Keratinocyte (primary cell): ENCODE measurements at regions not wholly inside any gene's neighbourhood (a gene's known extent, or its start where the extent isn't known, plus 50 kb on each side); places are given as distances from the start of the nearest gene placed in this dataset.

ENCODE experiments used
- DNase-seq: peaks from one replicate; pipeline ENCODE4 v3.0.0-alpha.2; 2011; ENCODE audit warnings: low read depth, missing footprints, low spot score
- FAIRE-seq: peaks from 2 replicates; lab custom pipeline; 2011; peaks lifted over from hg19 to GRCh38; lab: Jason Lieb, UNC
- H2AFZ ChIP-seq: 2 replicates; pipeline ENCODE4 v1.6.0; 2012; ENCODE audit warnings: low read length, control low read depth, inconsistent platforms; ENCODE audit not compliant: control insufficient read depth
- H3K27ac ChIP-seq: 2 replicates; pipeline ENCODE4 v1.5.1; 2011; ENCODE audit warnings: low read length; ENCODE audit not compliant: control insufficient read depth, insufficient read depth
- H3K27me3 ChIP-seq: 3 replicates; pipeline ENCODE4 v1.6.0; 2011; ENCODE audit warnings: low read length; ENCODE audit not compliant: control insufficient read depth, insufficient read depth; ENCODE audit errors: extremely low read depth
- H3K36me3 ChIP-seq, 2 experiments: 2 replicates in 1 of 2; 3 replicates in 1 of 2; pipeline ENCODE4 v1.5.1; 2011; ENCODE audit warnings: low read length in 2 of 2, mild to moderate bottlenecking in 1 of 2; ENCODE audit not compliant: control insufficient read depth in 2 of 2, insufficient read depth in 2 of 2; ENCODE audit errors: extremely low read depth in 1 of 2
- H3K4me1 ChIP-seq: 3 replicates; pipeline ENCODE4 v1.5.1; 2011; ENCODE audit warnings: low read length; ENCODE audit not compliant: control insufficient read depth, insufficient read depth; ENCODE audit errors: extremely low read depth
- H3K4me2 ChIP-seq: 3 replicates; pipeline ENCODE4 v1.6.0; 2011; ENCODE audit warnings: low read depth, low read length; ENCODE audit not compliant: control insufficient read depth, insufficient read depth; ENCODE audit errors: extremely low read depth
- H3K4me3 ChIP-seq, 3 experiments: fragments of 200-600 bp in 1 of 3; sonication (generic) in 1 of 3; 2 replicates in 2 of 3; 3 replicates in 1 of 3; pipeline ENCODE4 v1.5.1; 2011 to 2016; ENCODE audit warnings: low read length in 3 of 3, mild to moderate bottlenecking in 3 of 3, control low read depth in 2 of 3, inconsistent platforms in 1 of 3, low read depth in 1 of 3, mixed read lengths in 1 of 3, mixed run types in 1 of 3, moderate library complexity in 1 of 3; ENCODE audit not compliant: control insufficient read depth in 2 of 3, insufficient read depth in 2 of 3; ENCODE audit errors: extremely low read depth in 1 of 3
- H3K79me2 ChIP-seq: 2 replicates; pipeline ENCODE4 v1.6.0; 2012; ENCODE audit warnings: low read length; ENCODE audit not compliant: control insufficient read depth, insufficient read depth
- H3K9ac ChIP-seq: 3 replicates; pipeline ENCODE4 v1.6.0; 2011; ENCODE audit warnings: low read length; ENCODE audit not compliant: control insufficient read depth, insufficient read depth; ENCODE audit errors: extremely low read depth
- H3K9me1 ChIP-seq: 3 replicates; pipeline ENCODE4 v1.6.0; 2011; ENCODE audit warnings: low read length; ENCODE audit not compliant: control insufficient read depth, insufficient read depth; ENCODE audit errors: extremely low read depth
- H3K9me3 ChIP-seq: 2 replicates; pipeline ENCODE4 v1.5.1; 2012; ENCODE audit warnings: low read depth, low read length; ENCODE audit not compliant: control insufficient read depth
- H4K20me1 ChIP-seq: 3 replicates; pipeline ENCODE4 v1.6.0; 2011; ENCODE audit warnings: low read length; ENCODE audit not compliant: control insufficient read depth, insufficient read depth; ENCODE audit errors: extremely low read depth
- CTCF ChIP-seq, 3 experiments: IDR thresholded peaks in 1 of 3; conservative IDR thresholded peaks in 1 of 3; optimal IDR thresholded peaks in 1 of 3; 2 replicates in 2 of 3; 3 replicates in 1 of 3; pipeline versions ENCODE3 to v1.5.1; 2011; ENCODE audit warnings: low read length in 3 of 3, mild to moderate bottlenecking in 3 of 3, moderate library complexity in 2 of 3, control low read depth in 1 of 3, inconsistent platforms in 1 of 3; ENCODE audit not compliant: insufficient read depth in 2 of 3; ENCODE audit errors: extremely low read depth in 1 of 3
- EZH2 ChIP-seq: IDR thresholded peaks from one replicate; pipeline ENCODE4 v1.6.1; 2012; ENCODE audit warnings: inconsistent platforms, mild to moderate bottlenecking, low read length, moderate library complexity
- dilution Hi-C: fragments of 300-500 bp; cut with MboI; formaldehyde crosslinking; loops from one replicate; pipeline ENCODE4 v1.7.0; 2020; ENCODE audit warnings: low sequenced_read_pairs; ENCODE audit not compliant: extremely low pct_ligation_motif_present

GRCh38 chr2:194252127-194252526 lies 1404.9 kb upstream of the SLC39A10 start:
- no peaks in the 10 kb centered on the region for H3K27me3 ChIP-seq
- no peak overlapping the region for H3K9ac ChIP-seq
- DNase-seq = no peak
- no peaks in the 10 kb centered on the region for H3K9me1 ChIP-seq
- no peaks in the 10 kb centered on the region for H3K9me3 ChIP-seq
- H4K20me1 ChIP-seq = no peaks in the 10 kb centered on the region
- TF ChIP-seq CTCF (optimal IDR thresholded peaks at IDR 0.05 in 1 of 3, IDR thresholded peaks at IDR 0.05 in 1 of 3, conservative IDR thresholded peaks at IDR 0.05 in 1 of 3; ENCODE audit: extremely low read depth in 1 of 3, insufficient read depth in 2 of 3, low read length in 3 of 3) (no peak), EZH2 (no peak)
- dilution Hi-C loops = no loop called here
- no peak overlapping the region for H3K4me3 ChIP-seq
- H3K4me1 ChIP-seq = no peaks in the 10 kb centered on the region
- no peak overlapping the region for H3K4me2 ChIP-seq
- no peak overlapping the region for H3K27ac ChIP-seq
- no peaks in the 10 kb centered on the region for H3K79me2 ChIP-seq
- no peak for FAIRE-seq
- H3K36me3 ChIP-seq = no peaks in the 10 kb centered on the region
- no peak overlapping the region for H2AFZ ChIP-seq

GRCh38 chr2:194232600-194232999 lies 1424.4 kb upstream of the SLC39A10 start:
- Histone ChIP-seq H3K9me1 (no peaks in the 10 kb centered on the region), H3K9me3 (no peaks in the 10 kb centered on the region), H3K36me3 (no peaks in the 10 kb centered on the region), H3K4me3 (no peak overlapping the region), H3K4me1 (no peaks in the 10 kb centered on the region), H4K20me1 (no peaks in the 10 kb centered on the region), H3K27me3 (no peaks in the 10 kb centered on the region), H3K4me2 (no peak overlapping the region), H3K9ac (no peak overlapping the region), H3K79me2 (no peaks in the 10 kb centered on the region), H2AFZ (no peak overlapping the region), H3K27ac (no peak overlapping the region)
- no peak for DNase-seq
- no peak for FAIRE-seq
- dilution Hi-C loops = no loop called here
- TF ChIP-seq EZH2 (no peak), CTCF (optimal IDR thresholded peaks at IDR 0.05 in 1 of 3, IDR thresholded peaks at IDR 0.05 in 1 of 3, conservative IDR thresholded peaks at IDR 0.05 in 1 of 3; ENCODE audit: extremely low read depth in 1 of 3, insufficient read depth in 2 of 3, low read length in 3 of 3) (no peak)
